ENCODE measurements at regions not wholly inside any gene's neighbourhood (a gene's known extent, or its start where the extent isn't known, plus 50 kb on each side); places are given as distances from the start of the nearest gene placed in this dataset.

DNA sequence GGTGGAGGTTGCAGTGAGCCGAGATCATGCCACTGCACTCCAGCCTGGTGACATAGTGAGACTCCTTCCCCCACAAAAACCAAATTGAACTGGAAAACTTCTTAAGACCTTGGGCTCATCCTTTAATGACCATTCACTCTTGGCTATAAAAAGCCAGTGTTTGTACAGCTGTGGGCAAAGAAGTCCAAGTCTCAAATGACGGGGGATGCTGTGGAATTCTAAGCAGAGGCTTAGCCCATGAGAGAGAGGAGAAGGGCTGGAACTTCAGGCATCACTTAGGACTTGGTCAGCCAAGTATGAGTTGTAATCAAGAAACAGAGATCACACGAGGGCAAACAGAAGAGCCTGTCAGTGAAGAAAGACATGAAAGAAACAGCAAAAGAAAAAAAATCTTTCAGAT lies 79.3 kb upstream of the POU3F3 start (continued):
- TF ChIP-seq ATF5 (CRISPR knock-in tag; IDR thresholded peaks at IDR 0.05; ENCODE audit: low read depth), result no peak
- TF ChIP-seq AGO2 (optimal IDR thresholded peaks at IDR 0.05; ENCODE audit: low read depth, low read length), result no peak
- TF ChIP-seq ZNF772 (CRISPR knock-in tag; IDR thresholded peaks at IDR 0.05), result no peak
- no peak for TF ChIP-seq ZNF234 (CRISPR knock-in tag; conservative IDR thresholded peaks at IDR 0.05)

- POLR2A ChIA-PET, result no interaction called here
- BruUV-seq (replicated peaks), result no TSS peak
- TF ChIP-seq TBP (CRISPR knock-in tag; IDR thresholded peaks at IDR 0.05) (no peak), ELF1 (CRISPR knock-in tag; IDR thresholded peaks at IDR 0.05) (no peak), ZSCAN9 (CRISPR knock-in tag; IDR thresholded peaks at IDR 0.05; ENCODE audit: borderline replicate concordance) (no peak), NR1H2 (CRISPR knock-in tag; IDR thresholded peaks at IDR 0.05; ENCODE audit: borderline replicate concordance, low read depth) (no peak), GRHL1 (CRISPR knock-in tag; conservative IDR thresholded peaks at IDR 0.05) (no peak), CSRNP2 (CRISPR knock-in tag; conservative IDR thresholded peaks at IDR 0.05; ENCODE audit: low read depth) (no peak), ZNF816 (CRISPR knock-in tag; IDR thresholded peaks at IDR 0.05; ENCODE audit: borderline replicate concordance) (no peak), KDM5B (CRISPR knock-in tag; IDR thresholded peaks at IDR 0.05; ENCODE audit: borderline replicate concordance) (no peak), ZNF572 (CRISPR knock-in tag; IDR thresholded peaks at IDR 0.05) (no peak)
- TF ChIP-seq, protein P1, sequence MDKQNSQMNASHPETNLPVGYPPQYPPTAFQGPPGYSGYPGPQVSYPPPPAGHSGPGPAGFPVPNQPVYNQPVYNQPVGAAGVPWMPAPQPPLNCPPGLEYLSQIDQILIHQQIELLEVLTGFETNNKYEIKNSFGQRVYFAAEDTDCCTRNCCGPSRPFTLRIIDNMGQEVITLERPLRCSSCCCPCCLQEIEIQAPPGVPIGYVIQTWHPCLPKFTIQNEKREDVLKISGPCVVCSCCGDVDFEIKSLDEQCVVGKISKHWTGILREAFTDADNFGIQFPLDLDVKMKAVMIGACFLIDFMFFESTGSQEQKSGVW (CRISPR knock-in tag; IDR thresholded peaks at IDR 0.05; ENCODE audit: borderline replicate concordance), result no peak
- TF ChIP-seq, protein P2, sequence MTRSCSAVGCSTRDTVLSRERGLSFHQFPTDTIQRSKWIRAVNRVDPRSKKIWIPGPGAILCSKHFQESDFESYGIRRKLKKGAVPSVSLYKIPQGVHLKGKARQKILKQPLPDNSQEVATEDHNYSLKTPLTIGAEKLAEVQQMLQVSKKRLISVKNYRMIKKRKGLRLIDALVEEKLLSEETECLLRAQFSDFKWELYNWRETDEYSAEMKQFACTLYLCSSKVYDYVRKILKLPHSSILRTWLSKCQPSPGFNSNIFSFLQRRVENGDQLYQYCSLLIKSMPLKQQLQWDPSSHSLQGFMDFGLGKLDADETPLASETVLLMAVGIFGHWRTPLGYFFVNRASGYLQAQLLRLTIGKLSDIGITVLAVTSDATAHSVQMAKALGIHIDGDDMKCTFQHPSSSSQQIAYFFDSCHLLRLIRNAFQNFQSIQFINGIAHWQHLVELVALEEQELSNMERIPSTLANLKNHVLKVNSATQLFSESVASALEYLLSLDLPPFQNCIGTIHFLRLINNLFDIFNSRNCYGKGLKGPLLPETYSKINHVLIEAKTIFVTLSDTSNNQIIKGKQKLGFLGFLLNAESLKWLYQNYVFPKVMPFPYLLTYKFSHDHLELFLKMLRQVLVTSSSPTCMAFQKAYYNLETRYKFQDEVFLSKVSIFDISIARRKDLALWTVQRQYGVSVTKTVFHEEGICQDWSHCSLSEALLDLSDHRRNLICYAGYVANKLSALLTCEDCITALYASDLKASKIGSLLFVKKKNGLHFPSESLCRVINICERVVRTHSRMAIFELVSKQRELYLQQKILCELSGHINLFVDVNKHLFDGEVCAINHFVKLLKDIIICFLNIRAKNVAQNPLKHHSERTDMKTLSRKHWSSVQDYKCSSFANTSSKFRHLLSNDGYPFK (CRISPR knock-in tag; IDR thresholded peaks at IDR 0.05; ENCODE audit: borderline replicate concordance), result no peak
Observed at GRCh38 chr2:104777721-104778120, 76.2 kb upstream of the POU3F3 start.

More at GRCh38 chr2:104777721-104778120, 76.2 kb upstream of the POU3F3 start:
- in situ Hi-C loops (cut with HindIII; ENCODE audit: extremely low pct_ligation_motif_present, low pct_unique_long_range_greater_than_20kb), result no loop called here
- Histone ChIP-seq H3K79me2 (ENCODE audit: insufficient read depth, low read length) (no peaks in the 10 kb centered on the region), H4K20me1 (ENCODE audit: insufficient read depth, low read length) (no peaks in the 10 kb centered on the region), H3K4me2 (ENCODE audit: low read depth, low read length) (no peak overlapping the region), H3K9ac (ENCODE audit: insufficient read depth, low read depth, low read length) (no peak overlapping the region), H3K27ac (ENCODE audit: extremely low read length, insufficient read depth, low read length) (no peak overlapping the region), H3K9me3 (ENCODE audit: low read length) (no peaks in the 10 kb centered on the region), H3K4me3 (replicated peaks in 1 of 3; ENCODE audit: insufficient read depth in 1 of 3, low read depth in 2 of 3, low read length in 3 of 3) (no peak overlapping the region), H3K27me3 (ENCODE audit: control insufficient read depth in 1 of 2, insufficient read depth in 2 of 2, low read length in 2 of 2) (no peaks in the 10 kb centered on the region), H2AFZ (ENCODE audit: low read length) (no peak overlapping the region), H3K4me1 (ENCODE audit: insufficient read depth, low read length) (no peaks in the 10 kb centered on the region), H3K36me3 (replicated peaks in 1 of 2; ENCODE audit: control insufficient read depth in 1 of 2, insufficient read depth in 2 of 2, low read length in 2 of 2) (no peaks in the 10 kb centered on the region)
- ATAC-seq (no peak), FAIRE-seq (no peak), DNase-seq (ENCODE audit: low spot score) (no peak)
- CTCF ChIA-PET (ENCODE audit: low intra/inter-chr PET ratio, low total read pairs), result no interaction called here
- intact Hi-C loops (cut with micrococcal nuclease; ENCODE audit: unreplicated experiment), result no loop called here
- 0% methylated on average over 2 of the region's 2 CpGs for WGBS (ENCODE audit: low lambda C conversion rate)

All from HepG2 (cell line).